DND-41 (cell line): ENCODE measurements at regions not wholly inside any gene's neighbourhood (a gene's known extent, or its start where the extent isn't known, plus 50 kb on each side); places are given as distances from the start of the nearest gene placed in this dataset.

Experiments
- ATAC-seq: fragments of 200-7000 bp; cut with Tn5 transposase; 3 replicates; pipeline ENCODE4 v1.9.1; 2021; ENCODE audit warnings: low read depth; ENCODE audit not compliant: insufficient read depth
- DNase-seq: peaks from one replicate; pipeline ENCODE4 v3.0.0-alpha.2; 2020
- H2AFZ ChIP-seq: 2 replicates; pipeline ENCODE4 v1.6.0; 2012; ENCODE audit warnings: low read depth, low read length
- H3K27ac ChIP-seq: 2 replicates; pipeline ENCODE4 v1.5.1; 2012; ENCODE audit warnings: low read length, inconsistent platforms
- H3K27me3 ChIP-seq: fragments of 200-600 bp; sonication (generic); 2 replicates; pipeline ENCODE4 v1.6.0; 2012; ENCODE audit warnings: low read length, mild to moderate bottlenecking, inconsistent platforms; ENCODE audit not compliant: insufficient read depth, poor library complexity
- H3K36me3 ChIP-seq: 2 replicates; pipeline ENCODE4 v1.5.1; 2012; ENCODE audit warnings: low read length, inconsistent platforms; ENCODE audit not compliant: insufficient read depth
- H3K4me1 ChIP-seq: 2 replicates; pipeline ENCODE4 v1.5.1; 2012; ENCODE audit warnings: mild to moderate bottlenecking, low read length; ENCODE audit not compliant: insufficient read depth
- H3K4me2 ChIP-seq: 2 replicates; pipeline ENCODE4 v1.6.0; 2012; ENCODE audit warnings: mild to moderate bottlenecking, moderate library complexity, low read length, inconsistent platforms; ENCODE audit not compliant: insufficient read depth
- H3K4me3 ChIP-seq, 2 experiments: fragments of 200-600 bp in 1 of 2; shearing (Covaris generic) in 1 of 2; 2 replicates each; pipeline ENCODE4 v1.5.1; 2012 to 2016; ENCODE audit warnings: inconsistent platforms in 2 of 2, low read length in 2 of 2, mild to moderate bottlenecking in 2 of 2, low read depth in 1 of 2, moderate library complexity in 1 of 2
- H3K79me2 ChIP-seq: 2 replicates; pipeline ENCODE4 v1.6.0; 2012; ENCODE audit warnings: low read length, inconsistent platforms; ENCODE audit not compliant: insufficient read depth
- H3K9ac ChIP-seq: 2 replicates; pipeline ENCODE4 v1.6.0; 2012; ENCODE audit warnings: low read depth, mild to moderate bottlenecking, inconsistent platforms, low read length, moderate library complexity
- H3K9me3 ChIP-seq: 2 replicates; pipeline ENCODE4 v1.5.1; 2012; ENCODE audit warnings: low read length, moderate library complexity, mild to moderate bottlenecking, inconsistent platforms; ENCODE audit not compliant: insufficient read depth, severe bottlenecking
- H4K20me1 ChIP-seq: 2 replicates; pipeline ENCODE4 v1.6.0; 2012; ENCODE audit warnings: low read length; ENCODE audit not compliant: insufficient read depth
- EZH2 ChIP-seq: IDR thresholded peaks from 3 replicates; pipeline ENCODE4 v1.6.1; 2012; ENCODE audit warnings: borderline replicate concordance, low read depth, mild to moderate bottlenecking, moderate library complexity, low read length, inconsistent platforms; ENCODE audit not compliant: severe bottlenecking
- TF ChIP-seq, protein P1 (sequence below): IDR thresholded peaks from 2 replicates; pipeline ENCODE4 v1.5.1; 2012; ENCODE audit warnings: borderline replicate concordance, low read length, moderate library complexity, mild to moderate bottlenecking; ENCODE audit not compliant: poor library complexity, severe bottlenecking; ENCODE audit errors: extremely low read depth

GRCh38 chr10:20726381-20726780 is 170.7 kb downstream of the NEBL start:
- Histone ChIP-seq H3K9me3 (no peaks in the 10 kb centered on the region), H3K9ac (no peak overlapping the region), H3K27me3 (no peaks in the 10 kb centered on the region), H3K79me2 (no peaks in the 10 kb centered on the region), H3K4me3 (no peak overlapping the region), H3K27ac (no peak overlapping the region), H4K20me1 (no peaks in the 10 kb centered on the region), H3K4me1 (no peaks in the 10 kb centered on the region), H2AFZ (no peak overlapping the region), H3K36me3 (no peaks in the 10 kb centered on the region), H3K4me2 (no peak overlapping the region)
- ATAC-seq, result no peak
- TF ChIP-seq, protein P1, sequence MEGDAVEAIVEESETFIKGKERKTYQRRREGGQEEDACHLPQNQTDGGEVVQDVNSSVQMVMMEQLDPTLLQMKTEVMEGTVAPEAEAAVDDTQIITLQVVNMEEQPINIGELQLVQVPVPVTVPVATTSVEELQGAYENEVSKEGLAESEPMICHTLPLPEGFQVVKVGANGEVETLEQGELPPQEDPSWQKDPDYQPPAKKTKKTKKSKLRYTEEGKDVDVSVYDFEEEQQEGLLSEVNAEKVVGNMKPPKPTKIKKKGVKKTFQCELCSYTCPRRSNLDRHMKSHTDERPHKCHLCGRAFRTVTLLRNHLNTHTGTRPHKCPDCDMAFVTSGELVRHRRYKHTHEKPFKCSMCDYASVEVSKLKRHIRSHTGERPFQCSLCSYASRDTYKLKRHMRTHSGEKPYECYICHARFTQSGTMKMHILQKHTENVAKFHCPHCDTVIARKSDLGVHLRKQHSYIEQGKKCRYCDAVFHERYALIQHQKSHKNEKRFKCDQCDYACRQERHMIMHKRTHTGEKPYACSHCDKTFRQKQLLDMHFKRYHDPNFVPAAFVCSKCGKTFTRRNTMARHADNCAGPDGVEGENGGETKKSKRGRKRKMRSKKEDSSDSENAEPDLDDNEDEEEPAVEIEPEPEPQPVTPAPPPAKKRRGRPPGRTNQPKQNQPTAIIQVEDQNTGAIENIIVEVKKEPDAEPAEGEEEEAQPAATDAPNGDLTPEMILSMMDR, result no peak
- TF ChIP-seq EZH2, result no peak
- no peak for DNase-seq

DNA sequence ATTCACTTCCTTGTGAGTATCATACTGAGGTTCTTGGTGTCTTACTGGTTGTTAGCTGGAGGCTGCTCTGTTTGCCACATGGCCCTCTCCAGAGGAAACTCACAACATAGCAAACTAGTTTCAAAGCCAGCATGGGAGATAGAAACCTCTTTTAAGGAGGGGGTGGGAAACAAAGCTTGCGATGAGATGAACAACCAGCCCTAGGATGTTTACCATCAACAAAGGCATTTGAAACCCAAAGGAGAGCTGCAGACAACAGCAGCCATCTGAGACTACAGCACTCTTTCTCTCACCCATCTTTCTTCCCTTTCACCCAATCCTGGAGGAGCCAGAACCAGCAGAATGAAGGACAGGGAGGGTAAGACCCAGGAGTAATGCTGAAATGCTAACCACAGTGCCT is 182.1 kb downstream of the NEBL start:
- DNase-seq, result no peak
- Histone ChIP-seq H3K9ac (no peak overlapping the region), H3K79me2 (no peaks in the 10 kb centered on the region), H3K4me1 (no peaks in the 10 kb centered on the region), H3K4me3 (no peak overlapping the region), H4K20me1 (no peaks in the 10 kb centered on the region), H3K4me2 (no peak overlapping the region), H3K36me3 (no peaks in the 10 kb centered on the region), H2AFZ (no peak overlapping the region), H3K27ac (no peak overlapping the region), H3K9me3 (no peaks in the 10 kb centered on the region), H3K27me3 (no peaks in the 10 kb centered on the region)
- no peak for ATAC-seq
- TF ChIP-seq, protein P1, result no peak
- no peak for TF ChIP-seq EZH2

- no peak overlapping the region for H3K4me3 ChIP-seq
- H3K27ac ChIP-seq, result no peak overlapping the region
- DNase-seq (no peak), ATAC-seq (no peak)
- H3K4me2 ChIP-seq, result no peak overlapping the region
- no peak overlapping the region for H3K9ac ChIP-seq
- no peaks in the 10 kb centered on the region for H4K20me1 ChIP-seq
- no peak overlapping the region for H2AFZ ChIP-seq
- H3K36me3 ChIP-seq, result no peaks in the 10 kb centered on the region
- no peaks in the 10 kb centered on the region for H3K9me3 ChIP-seq
- no peaks in the 10 kb centered on the region for H3K27me3 ChIP-seq
- H3K4me1 ChIP-seq, result no peaks in the 10 kb centered on the region
- TF ChIP-seq, protein P1, result no peak
- no peak for TF ChIP-seq EZH2
- H3K79me2 ChIP-seq, result no peaks in the 10 kb centered on the region
These were observed 182.6 kb downstream of the NEBL start for GRCh38 chr10:20714518-20714917.

DNA sequence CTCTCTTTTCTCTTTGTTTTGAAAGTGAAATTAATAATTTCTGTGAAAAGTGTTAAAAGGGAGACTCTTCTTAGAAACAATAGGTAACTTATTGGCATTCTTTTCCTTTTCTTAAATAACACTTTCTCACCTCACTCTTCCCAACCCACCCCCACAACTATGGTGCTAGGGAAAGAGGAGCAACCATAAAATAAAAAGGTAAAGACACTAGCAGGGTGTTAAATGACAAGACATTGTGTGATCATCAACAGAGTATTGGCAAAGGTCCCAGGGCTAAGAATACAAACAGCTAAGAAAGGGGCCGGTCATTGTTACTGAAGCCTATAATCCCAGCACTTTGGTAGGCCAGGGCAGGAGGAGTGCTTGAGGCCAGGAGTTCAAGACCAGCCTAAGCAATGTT is 183.7 kb downstream of the NEBL start:
- no peaks in the 10 kb centered on the region for H3K4me1 ChIP-seq
- H3K36me3 ChIP-seq, result no peaks in the 10 kb centered on the region
- H3K4me2 ChIP-seq, result no peak overlapping the region
- H3K27ac ChIP-seq, result no peak overlapping the region
- TF ChIP-seq, protein P1, result no peak
- TF ChIP-seq EZH2, result no peak
- H2AFZ ChIP-seq, result no peak overlapping the region
- H3K9me3 ChIP-seq, result no peaks in the 10 kb centered on the region
- no peaks in the 10 kb centered on the region for H4K20me1 ChIP-seq
- DNase-seq (no peak), ATAC-seq (no peak)
- H3K27me3 ChIP-seq, result no peaks in the 10 kb centered on the region
- H3K79me2 ChIP-seq, result no peaks in the 10 kb centered on the region
- H3K4me3 ChIP-seq, result no peak overlapping the region
- H3K9ac ChIP-seq, result no peak overlapping the region
